ENCODE measurements at regions not wholly inside any gene's neighbourhood (a gene's known extent, or its start where the extent isn't known, plus 50 kb on each side); places are given as distances from the start of the nearest gene placed in this dataset.

DNA sequence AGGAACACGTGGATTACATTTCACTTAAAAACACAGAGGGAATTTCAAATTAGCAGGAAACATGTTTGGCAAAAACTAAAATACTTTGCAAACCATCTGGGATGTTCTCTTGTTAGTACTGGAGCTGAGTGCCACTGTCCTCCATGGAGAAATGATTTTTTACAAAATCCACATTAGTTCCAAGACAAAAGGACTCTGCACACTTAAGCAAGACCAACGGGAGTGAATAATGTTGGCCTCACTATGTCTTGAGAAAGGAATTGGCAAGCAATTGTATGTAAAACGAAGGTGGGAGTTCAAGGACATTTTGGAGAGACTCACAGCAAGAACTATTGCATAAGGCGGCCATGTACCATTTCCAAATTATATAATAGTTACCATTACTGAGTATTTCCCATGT, 547.5 kb downstream of the EBF1 start:
- TF ChIP-seq, protein P1, sequence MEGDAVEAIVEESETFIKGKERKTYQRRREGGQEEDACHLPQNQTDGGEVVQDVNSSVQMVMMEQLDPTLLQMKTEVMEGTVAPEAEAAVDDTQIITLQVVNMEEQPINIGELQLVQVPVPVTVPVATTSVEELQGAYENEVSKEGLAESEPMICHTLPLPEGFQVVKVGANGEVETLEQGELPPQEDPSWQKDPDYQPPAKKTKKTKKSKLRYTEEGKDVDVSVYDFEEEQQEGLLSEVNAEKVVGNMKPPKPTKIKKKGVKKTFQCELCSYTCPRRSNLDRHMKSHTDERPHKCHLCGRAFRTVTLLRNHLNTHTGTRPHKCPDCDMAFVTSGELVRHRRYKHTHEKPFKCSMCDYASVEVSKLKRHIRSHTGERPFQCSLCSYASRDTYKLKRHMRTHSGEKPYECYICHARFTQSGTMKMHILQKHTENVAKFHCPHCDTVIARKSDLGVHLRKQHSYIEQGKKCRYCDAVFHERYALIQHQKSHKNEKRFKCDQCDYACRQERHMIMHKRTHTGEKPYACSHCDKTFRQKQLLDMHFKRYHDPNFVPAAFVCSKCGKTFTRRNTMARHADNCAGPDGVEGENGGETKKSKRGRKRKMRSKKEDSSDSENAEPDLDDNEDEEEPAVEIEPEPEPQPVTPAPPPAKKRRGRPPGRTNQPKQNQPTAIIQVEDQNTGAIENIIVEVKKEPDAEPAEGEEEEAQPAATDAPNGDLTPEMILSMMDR (IDR thresholded peaks at IDR 0.05) = no peak
- Mint-ChIP-seq H3K4me1 (ENCODE audit: low read depth) (no peaks in the 10 kb centered on the region), H3K4me3 (ENCODE audit: unreplicated experiment) (no peak overlapping the region), H3K27ac (ENCODE audit: unreplicated experiment) (no peak overlapping the region), H3K27me3 (ENCODE audit: low read depth) (no peaks in the 10 kb centered on the region), H3K36me3 (ENCODE audit: low read depth) (peaks cover 2% of the 10 kb centered on the region), H3K9me3 (ENCODE audit: low read depth) (peaks cover 23% of the 10 kb centered on the region)
- no peak for DNase-seq (ENCODE audit: low spot score)

DNA sequence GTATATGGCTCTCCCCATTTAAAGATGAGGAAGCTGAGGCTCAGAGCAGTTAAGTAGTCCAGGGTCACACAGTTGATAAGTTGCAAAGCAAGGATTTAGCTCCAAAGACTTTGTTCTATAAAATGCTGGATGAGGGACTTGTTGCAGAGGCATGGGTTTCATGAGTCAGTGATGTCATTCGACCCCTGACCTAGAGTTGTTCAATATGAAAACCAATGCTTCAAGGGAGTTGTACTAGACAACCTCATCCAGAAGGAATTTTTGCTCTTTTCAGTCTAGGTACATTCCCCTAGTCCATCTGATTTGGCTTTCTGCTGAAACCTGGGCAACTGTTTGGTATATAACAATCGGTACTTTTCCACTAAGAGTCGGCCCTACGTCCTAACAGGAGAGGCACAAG, 550.4 kb downstream of the EBF1 start:
- H3K4me3 Mint-ChIP-seq (ENCODE audit: unreplicated experiment) = no peak overlapping the region
- H3K4me1 Mint-ChIP-seq (ENCODE audit: low read depth) = peaks cover 18% of the 10 kb centered on the region
- H3K27me3 Mint-ChIP-seq (ENCODE audit: low read depth) = no peaks in the 10 kb centered on the region
- peaks cover 16% of the 10 kb centered on the region for H3K9me3 Mint-ChIP-seq (ENCODE audit: low read depth)
- H3K36me3 Mint-ChIP-seq (ENCODE audit: low read depth) = no peaks in the 10 kb centered on the region
- TF ChIP-seq, protein P1 (IDR thresholded peaks at IDR 0.05) = no peak
- no peak for DNase-seq (ENCODE audit: low spot score)
- no peak overlapping the region for H3K27ac Mint-ChIP-seq (ENCODE audit: unreplicated experiment)

DNA sequence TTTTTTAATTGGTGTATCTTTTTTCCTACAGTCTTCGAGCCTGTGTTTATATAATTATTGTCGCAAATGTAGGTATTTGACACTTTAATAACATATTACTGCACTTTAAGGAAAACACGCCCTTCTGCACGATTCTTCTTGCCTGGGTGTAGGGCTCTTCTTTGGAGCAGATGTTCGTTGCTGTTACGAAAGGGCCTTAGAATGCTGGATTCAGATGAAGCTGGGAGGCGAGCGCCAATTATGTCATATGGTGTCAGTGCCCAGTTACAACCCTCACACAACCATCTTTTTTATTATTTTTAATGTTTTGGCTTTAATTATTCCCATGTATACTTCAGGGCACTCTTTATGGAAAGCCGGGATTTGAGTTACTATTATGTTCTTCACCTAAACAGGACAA, 553.0 kb downstream of the EBF1 start:
- Mint-ChIP-seq H3K4me1 (ENCODE audit: low read depth) (peaks cover 32% of the 10 kb centered on the region), H3K27ac (ENCODE audit: unreplicated experiment) (no peak overlapping the region), H3K9me3 (ENCODE audit: low read depth) (peaks cover 16% of the 10 kb centered on the region)

DNA sequence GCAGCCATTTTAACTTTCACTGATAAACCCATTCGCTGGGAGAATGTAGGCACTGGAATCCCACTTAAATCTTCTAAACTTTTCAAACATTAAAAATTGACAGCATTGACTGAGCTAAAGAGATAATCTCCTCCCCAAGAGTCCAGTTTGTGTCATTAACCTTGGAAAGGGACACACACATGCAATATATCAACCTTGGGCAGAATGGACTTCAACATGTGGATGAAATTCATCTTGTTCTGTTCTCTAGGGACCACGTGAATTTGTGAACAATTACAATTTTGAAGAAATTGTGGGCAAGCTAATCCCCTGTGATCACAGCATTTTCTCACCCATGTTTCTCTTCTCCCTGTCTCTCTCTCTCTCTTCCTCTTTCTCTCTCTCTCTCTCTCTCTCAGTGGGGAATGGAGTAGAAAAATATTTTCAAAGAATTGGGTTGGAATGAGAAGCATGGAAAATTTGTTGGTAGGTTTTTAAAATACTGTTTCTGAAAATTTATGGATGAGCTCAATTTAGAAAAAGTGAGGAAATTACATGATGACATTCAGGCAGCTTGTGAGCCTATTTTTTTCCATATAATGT, 553.7 kb downstream of the EBF1 start:
- no peak for DNase-seq (ENCODE audit: low spot score)
- Mint-ChIP-seq H3K27me3 (ENCODE audit: low read depth) (no peaks in the 10 kb centered on the region), H3K27ac (ENCODE audit: unreplicated experiment) (peak overlapping the region; percentile 49), H3K4me1 (ENCODE audit: low read depth) (peaks cover 32% of the 10 kb centered on the region), H3K36me3 (ENCODE audit: low read depth) (no peaks in the 10 kb centered on the region), H3K9me3 (ENCODE audit: low read depth) (peaks cover 16% of the 10 kb centered on the region), H3K4me3 (ENCODE audit: unreplicated experiment) (no peak overlapping the region)
- TF ChIP-seq, protein P1 (IDR thresholded peaks at IDR 0.05) = no peak

More for the DNA sequence above, 553.0 kb downstream of the EBF1 start:
- no peaks in the 10 kb centered on the region for H3K36me3 Mint-ChIP-seq (ENCODE audit: low read depth)
- H3K4me3 Mint-ChIP-seq (ENCODE audit: unreplicated experiment) = no peak overlapping the region
- H3K27me3 Mint-ChIP-seq (ENCODE audit: low read depth) = no peaks in the 10 kb centered on the region
- TF ChIP-seq, protein P1 (IDR thresholded peaks at IDR 0.05) = no peak
- no peak for DNase-seq (ENCODE audit: low spot score)

DNA sequence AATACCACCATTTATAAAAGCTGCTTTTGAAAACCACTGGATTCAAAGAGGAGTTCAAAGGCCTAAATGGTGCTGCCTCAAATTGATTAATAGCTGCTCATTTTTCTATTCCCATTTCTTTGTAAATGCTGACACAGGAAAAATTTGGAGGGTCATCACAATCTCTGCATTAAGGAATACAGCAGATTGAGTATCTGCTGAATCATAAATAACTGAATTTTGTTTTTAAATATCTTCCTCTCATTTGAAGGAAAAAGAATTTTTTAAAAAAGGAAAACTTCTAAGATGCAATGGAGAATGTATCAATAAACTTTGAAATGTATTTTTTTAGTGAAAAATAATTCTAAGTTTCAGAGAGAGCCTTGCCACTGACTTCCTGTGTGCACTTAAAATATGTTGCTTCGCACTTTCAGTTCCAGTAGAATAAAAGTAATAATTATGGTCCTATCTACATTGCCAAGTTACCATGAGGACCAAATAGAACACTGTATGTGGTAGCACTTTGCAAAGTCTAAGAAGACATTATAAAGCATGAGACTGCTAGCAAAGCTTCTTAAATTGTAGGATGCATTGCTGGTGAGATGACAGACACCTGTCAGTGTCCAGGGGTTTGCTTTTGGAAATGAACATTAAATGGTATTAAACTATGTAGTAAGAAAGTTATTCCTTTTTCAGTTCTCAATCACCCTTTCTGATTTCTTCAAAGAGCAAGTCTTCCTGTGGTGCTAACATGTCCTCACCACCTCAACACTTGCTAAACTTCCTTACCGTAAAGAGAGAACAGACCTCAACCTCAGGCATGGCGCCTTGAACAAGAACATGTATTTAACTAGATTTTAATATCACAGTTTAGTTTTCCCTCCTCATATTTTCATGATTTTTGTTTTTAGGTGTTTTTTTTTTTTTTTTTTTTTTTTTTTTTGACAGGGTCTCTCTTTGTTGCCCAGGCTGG, 555.1 kb downstream of the EBF1 start:
- no peak for DNase-seq (ENCODE audit: low spot score)
- Mint-ChIP-seq H3K27me3 (ENCODE audit: low read depth) (no peaks in the 10 kb centered on the region), H3K4me3 (ENCODE audit: unreplicated experiment) (no peak overlapping the region), H3K4me1 (ENCODE audit: low read depth) (peaks cover 32% of the 10 kb centered on the region), H3K36me3 (ENCODE audit: low read depth) (no peaks in the 10 kb centered on the region), H3K27ac (ENCODE audit: unreplicated experiment) (peak overlapping the region; percentile 39), H3K9me3 (ENCODE audit: low read depth) (peaks cover 16% of the 10 kb centered on the region)
- TF ChIP-seq, protein P1 (IDR thresholded peaks at IDR 0.05) = no peak
